ENCODE measurements at regions not wholly inside any gene's neighbourhood (a gene's known extent, or its start where the extent isn't known, plus 50 kb on each side); places are given as distances from the start of the nearest gene placed in this dataset.

- TF ChIP-seq CTCF (conservative IDR thresholded peaks at IDR 0.05) (no peak), ZFX (IDR thresholded peaks at IDR 0.05) (no peak)
Observed at GRCh38 chr1:47591801-47592200, 154.0 kb downstream of the FOXD2 start.
